Upper lobe of left lung (tissue), 4 donors: ENCODE measurements at regions not wholly inside any gene's neighbourhood (a gene's known extent, or its start where the extent isn't known, plus 50 kb on each side); places are given as distances from the start of the nearest gene placed in this dataset.

Source experiments
- CTCF ChIP-seq, 6 experiments: fragments of 450-650 bp in 4 of 6; fragments of 200-600 bp in 2 of 6; sonication (generic) in 2 of 6; IDR thresholded peaks; one replicate each; pipeline ENCODE4 v1.5.1; 2016 to 2019; ENCODE audit warnings: antibody characterized with exemption in 6 of 6
- POLR2A ChIP-seq, 4 donors: fragments of 450-650 bp; IDR thresholded peaks; one replicate each; pipeline ENCODE4 v1.5.1; 2016 to 2017; ENCODE audit warnings: antibody characterized with exemption in 4 of 4, mild to moderate bottlenecking in 2 of 4

- TF ChIP-seq POLR2A (IDR thresholded peaks at IDR 0.05) (no peak), CTCF (IDR thresholded peaks at IDR 0.05) (no peak)
These were observed 58.8 kb upstream of the CD302 start for GRCh38 chr2:159856760-159857159.
